GM21515 (cell line): ENCODE measurements at regions not wholly inside any gene's neighbourhood (a gene's known extent, or its start where the extent isn't known, plus 50 kb on each side); places are given as distances from the start of the nearest gene placed in this dataset.
"Not testable (repeated sequence)": the region's sequence is repeated elsewhere in the genome, so short reads cannot be mapped to it uniquely, and the experiment has no call there.

Experiments
- ATAC-seq: cut with Tn5 transposase; IDR thresholded peaks from one replicate; pipeline ENCODE4 v1.9.1; 2021; ENCODE audit not compliant: unreplicated experiment

- no peak for ATAC-seq
Measured at GRCh38 chr7:46071076-46071475, 150.0 kb upstream of the IGFBP3 start.

DNA sequence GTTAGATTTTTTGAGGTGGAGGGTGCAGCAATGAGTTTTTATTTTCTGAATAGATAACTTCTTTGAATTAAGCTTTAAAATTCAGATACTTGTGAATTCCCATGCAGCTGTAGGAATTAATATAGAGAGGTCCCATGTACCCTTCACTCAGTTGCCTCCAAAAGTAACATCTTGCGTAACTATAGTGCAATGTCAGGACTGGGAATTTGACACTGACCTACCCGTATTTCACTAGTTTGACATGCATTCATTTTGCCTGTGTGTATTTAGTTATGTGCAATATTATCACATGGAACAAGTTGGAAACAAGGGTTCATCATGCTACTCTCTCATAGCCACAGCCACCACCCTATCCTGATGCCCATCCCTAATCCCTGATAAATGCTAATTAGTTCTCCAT, 147.1 kb upstream of the IGFBP3 start:
- no peak for ATAC-seq

DNA sequence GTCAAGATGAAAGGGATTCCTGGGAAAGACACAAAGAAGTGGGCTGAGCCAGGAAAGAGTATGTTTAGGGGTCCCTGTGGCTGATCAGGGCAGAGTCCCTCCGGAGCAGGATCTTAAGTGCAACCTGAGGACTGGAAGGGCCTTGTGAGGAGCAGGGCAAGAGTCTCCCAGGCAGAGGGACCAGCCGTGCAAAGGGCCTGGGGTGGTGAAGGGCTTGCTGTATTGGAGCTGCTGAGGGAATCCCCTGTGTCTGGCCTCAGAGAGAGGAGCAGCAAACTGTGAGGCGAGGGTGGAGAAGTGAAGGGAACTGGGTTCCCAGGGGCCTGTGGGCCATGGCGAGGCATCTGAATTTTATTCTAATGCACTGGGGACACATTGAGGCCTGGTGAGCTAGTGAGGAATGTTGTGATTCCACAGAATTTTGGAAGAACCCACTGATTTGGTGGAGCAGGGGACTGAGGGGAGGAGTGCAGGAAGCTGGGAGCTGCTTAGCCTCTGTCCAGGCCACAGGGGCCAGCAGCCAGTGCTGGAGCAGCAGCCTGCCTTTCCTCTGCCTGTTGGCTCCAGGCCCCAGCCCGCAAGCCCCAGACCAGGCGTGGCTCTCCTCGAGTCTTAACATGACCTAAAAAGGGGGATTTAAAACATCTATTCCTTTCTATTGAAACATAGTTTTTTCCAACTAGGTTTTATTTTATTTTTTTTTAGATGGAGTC, 138.4 kb upstream of the IGFBP3 start:
- ATAC-seq, result no peak

DNA sequence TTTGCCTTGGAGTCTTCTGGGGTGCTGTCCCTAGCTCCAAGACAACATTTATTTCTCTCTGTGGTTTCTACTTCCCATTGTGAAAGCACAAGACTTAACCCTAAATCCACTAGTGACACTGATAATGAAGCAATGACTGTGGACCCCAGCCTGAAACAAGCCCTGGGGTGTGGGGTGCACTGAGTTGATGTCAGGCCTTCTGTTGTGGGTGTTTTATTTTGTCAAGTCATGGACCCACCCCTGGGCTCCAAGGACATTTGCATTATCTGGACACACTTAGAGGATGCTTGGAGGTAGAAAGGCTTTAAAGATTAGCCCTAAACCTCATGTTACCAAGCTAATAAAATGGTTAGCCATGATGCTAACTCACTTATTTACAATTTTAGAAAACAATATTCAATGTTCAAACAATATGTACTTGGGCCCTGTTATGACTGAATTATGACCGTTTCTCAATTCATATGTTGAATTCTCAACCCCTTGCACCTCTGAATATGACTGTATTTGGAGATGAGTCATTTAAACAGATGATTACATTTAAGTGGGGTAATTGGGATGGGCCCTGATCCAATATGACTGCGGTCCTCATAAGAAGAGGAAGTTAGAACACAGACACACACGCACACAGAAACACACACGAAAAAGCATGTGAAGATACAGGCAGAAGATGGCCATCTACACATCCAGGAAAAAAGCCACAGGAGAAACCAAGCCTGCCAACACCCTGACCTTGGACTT, 137.2 kb upstream of the IGFBP3 start:
- no peak for ATAC-seq

GRCh38 chr7:46054915-46055314, 133.8 kb upstream of the IGFBP3 start:
- no peak for ATAC-seq

GRCh38 chr7:46054272-46054671, 133.2 kb upstream of the IGFBP3 start:
- ATAC-seq, result no peak

GRCh38 chr7:46047581-46047980, 126.5 kb upstream of the IGFBP3 start:
- ATAC-seq, result no peak

- ATAC-seq, result not testable (repeated sequence)
Measured at GRCh38 chr7:46043338-46043737, 122.3 kb upstream of the IGFBP3 start.

DNA sequence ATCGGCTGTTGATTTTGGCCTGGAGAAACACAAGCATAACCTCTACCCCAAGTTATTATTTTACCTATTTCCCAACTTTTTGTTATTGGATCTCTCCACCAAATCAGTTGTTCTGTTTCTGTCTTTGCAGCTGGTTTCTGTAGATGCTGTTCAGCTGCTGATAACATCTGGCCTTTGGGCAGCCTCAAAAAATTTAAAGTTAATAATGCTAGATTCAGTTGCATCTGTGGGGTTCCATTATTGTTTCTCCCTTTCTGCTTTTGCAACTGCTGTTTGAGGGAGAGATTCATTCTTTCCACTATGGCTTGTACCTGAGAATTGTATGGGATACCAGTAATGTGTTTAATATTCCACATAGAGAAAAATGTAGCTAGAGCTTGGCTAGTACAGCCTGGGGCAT, 118.7 kb upstream of the IGFBP3 start:
- not testable (repeated sequence) for ATAC-seq

GRCh38 chr7:46035166-46035565, 114.1 kb upstream of the IGFBP3 start:
- no peak for ATAC-seq

GRCh38 chr7:46034056-46034768, 113.1 kb upstream of the IGFBP3 start:
- ATAC-seq, result no peak

DNA sequence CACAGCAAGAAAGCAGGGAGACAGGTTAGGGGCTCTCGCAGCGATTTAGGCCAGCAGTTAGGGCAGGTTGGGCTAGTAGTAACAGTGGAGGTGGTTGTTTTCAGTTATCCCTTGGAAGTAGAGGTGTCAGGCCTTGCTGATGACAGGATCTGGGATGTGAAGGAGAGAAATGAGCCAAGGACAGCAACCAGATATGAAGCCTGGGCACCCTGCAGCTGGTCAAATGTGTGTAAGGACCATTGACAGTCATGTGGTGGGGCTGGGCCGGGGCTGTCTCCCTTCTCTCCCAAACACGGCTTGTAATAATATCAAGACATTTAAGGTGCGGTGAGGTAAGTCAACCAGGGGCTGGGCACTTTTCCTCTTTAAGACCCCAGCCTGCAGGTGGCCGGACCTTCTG, 112.5 kb upstream of the IGFBP3 start:
- no peak for ATAC-seq

DNA sequence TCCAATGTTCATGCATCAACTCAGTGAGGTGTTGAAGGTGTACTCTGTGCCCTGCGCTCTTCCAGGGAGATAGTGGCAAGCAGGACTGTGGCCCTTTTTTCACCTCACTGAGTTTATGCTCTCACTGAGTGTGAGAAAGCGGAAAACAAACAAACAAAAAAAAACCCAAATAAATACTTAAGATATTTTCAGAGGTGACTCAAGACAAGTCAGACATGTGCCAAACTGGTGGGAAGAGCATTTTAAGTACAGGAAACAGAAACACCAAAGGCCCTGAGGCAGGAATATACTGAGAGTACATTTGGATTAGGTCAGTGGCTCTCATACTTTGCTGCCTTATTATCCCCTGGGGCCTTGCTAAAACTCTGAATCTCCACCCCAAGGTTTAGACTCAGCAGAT, 111.9 kb upstream of the IGFBP3 start:
- no peak for ATAC-seq

DNA sequence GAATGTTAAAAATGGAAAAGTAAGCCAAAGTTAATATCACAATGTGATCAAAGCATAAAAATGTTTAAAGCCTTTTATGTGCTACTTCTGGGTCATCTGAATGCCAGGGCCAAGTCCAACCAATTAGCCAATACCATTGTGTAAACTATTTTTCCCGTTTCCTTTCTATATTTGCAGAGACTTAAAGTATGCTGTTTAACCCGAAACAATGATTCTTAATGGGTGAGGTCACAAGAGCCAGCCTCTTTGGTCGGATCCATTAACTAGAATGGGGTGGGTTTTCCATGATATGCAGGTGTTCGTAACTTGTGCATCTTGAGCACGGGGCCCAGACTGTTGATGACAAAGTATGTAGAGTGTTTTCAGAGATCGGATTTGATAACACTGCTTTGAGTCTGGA, 111.3 kb upstream of the IGFBP3 start:
- ATAC-seq, result no peak

DNA sequence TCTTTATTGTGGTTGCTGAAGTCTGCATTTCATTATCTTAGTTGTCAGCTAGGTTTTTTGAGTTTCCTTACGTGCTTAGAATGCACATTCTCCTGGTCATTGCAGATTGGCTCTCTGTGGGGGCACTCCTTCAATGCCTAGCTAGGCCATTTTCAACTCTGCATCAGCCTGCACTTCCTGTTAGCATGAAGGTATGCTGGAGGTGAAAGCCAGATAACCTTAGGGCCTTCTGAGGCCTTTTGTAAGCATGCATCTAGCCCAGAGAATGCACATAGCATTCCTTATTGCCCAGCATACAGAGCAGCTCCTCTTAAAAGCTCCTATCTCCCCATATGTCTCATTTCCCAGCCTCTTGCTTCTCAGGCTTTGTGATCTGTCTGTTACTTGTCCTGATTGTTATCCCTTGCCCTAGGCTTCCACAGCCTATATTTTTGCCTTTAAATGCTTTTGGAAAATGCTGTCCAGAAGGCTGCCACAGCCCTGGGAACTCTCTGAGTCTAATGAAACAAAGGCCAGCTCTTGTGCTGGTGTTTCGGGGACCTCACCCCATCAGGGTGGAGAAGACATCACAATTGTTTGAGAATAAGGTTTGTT, 108.1 kb upstream of the IGFBP3 start:
- no peak for ATAC-seq

DNA sequence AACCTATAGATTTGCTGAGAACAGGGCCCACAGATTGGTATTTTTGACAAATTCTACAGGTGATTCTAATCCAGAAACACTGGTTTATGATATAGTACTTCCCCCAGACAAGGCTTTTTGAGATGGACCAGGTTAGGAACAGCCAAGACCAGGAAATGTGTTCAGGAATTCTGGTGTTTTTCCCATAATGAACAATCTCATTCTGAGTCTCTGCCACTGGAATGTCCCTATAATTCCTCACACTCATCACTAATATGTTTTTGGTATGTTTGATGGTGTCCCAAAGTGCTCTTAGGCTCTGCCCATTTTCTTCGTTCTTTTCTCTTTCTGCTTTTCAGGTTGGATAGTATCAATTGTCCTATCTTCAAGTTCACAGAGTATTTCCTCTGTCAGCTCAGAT, 107.2 kb upstream of the IGFBP3 start:
- ATAC-seq, result no peak

GRCh38 chr7:46026741-46027140, 105.7 kb upstream of the IGFBP3 start:
- no peak for ATAC-seq

- ATAC-seq, result no peak
Measured at GRCh38 chr7:46024263-46024916, 103.3 kb upstream of the IGFBP3 start.

- no peak for ATAC-seq
Measured at GRCh38 chr7:46022397-46022796, 101.3 kb upstream of the IGFBP3 start.

DNA sequence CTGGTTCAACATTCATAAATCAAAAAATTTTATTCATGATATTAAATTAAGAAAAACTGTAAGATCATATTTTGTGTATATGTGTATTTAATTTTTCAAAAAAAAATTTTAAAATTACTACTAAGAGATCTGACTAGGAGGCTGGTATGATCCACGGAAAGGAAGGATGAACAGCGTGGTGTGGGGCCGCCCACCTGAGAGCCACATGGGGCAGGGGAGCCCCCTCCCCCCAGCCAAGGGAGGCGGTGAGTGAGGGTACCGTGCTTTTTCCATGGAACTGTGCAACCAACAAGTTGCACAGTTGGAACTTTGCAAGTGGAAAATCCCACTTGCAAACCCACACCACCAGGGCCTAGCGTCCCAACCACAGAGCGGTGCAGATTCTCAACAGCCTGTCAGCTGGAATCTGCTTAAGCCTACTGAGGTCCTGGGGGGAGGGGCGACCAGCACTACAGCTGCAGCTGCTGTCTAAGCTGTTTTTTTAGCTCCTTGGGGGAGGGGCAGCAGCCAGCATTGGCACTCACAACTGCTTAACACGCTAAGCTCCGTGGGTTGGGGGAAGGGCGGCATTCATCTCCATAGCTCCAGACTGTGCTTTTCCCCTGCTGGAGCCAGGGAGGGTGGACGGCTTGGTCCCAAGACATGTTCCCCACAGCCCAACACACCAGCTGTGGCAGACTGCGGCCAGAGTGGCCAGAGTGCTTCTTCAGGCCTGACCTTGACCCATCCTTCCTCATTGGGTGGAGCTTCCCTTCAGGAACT, 94.2 kb upstream of the IGFBP3 start:
- ATAC-seq, result no peak
